Keratinocyte (primary cell): ENCODE measurements at regions not wholly inside any gene's neighbourhood (a gene's known extent, or its start where the extent isn't known, plus 50 kb on each side); places are given as distances from the start of the nearest gene placed in this dataset.

Experiments used
- DNase-seq: peaks from one replicate; pipeline ENCODE4 v3.0.0-alpha.2; 2011; ENCODE audit warnings: low read depth, missing footprints, low spot score
- FAIRE-seq: peaks from 2 replicates; lab custom pipeline; 2011; peaks lifted over from hg19 to GRCh38; lab: Jason Lieb, UNC
- H2AFZ ChIP-seq: 2 replicates; pipeline ENCODE4 v1.6.0; 2012; ENCODE audit warnings: low read length, control low read depth, inconsistent platforms; ENCODE audit not compliant: control insufficient read depth
- H3K27ac ChIP-seq: 2 replicates; pipeline ENCODE4 v1.5.1; 2011; ENCODE audit warnings: low read length; ENCODE audit not compliant: control insufficient read depth, insufficient read depth
- H3K27me3 ChIP-seq: 3 replicates; pipeline ENCODE4 v1.6.0; 2011; ENCODE audit warnings: low read length; ENCODE audit not compliant: control insufficient read depth, insufficient read depth; ENCODE audit errors: extremely low read depth
- H3K36me3 ChIP-seq, 2 experiments: 2 replicates in 1 of 2; 3 replicates in 1 of 2; pipeline ENCODE4 v1.5.1; 2011; ENCODE audit warnings: low read length in 2 of 2, mild to moderate bottlenecking in 1 of 2; ENCODE audit not compliant: control insufficient read depth in 2 of 2, insufficient read depth in 2 of 2; ENCODE audit errors: extremely low read depth in 1 of 2
- H3K4me1 ChIP-seq: 3 replicates; pipeline ENCODE4 v1.5.1; 2011; ENCODE audit warnings: low read length; ENCODE audit not compliant: control insufficient read depth, insufficient read depth; ENCODE audit errors: extremely low read depth
- H3K4me2 ChIP-seq: 3 replicates; pipeline ENCODE4 v1.6.0; 2011; ENCODE audit warnings: low read depth, low read length; ENCODE audit not compliant: control insufficient read depth, insufficient read depth; ENCODE audit errors: extremely low read depth
- H3K4me3 ChIP-seq, 3 experiments: fragments of 200-600 bp in 1 of 3; sonication (generic) in 1 of 3; 2 replicates in 2 of 3; 3 replicates in 1 of 3; pipeline ENCODE4 v1.5.1; 2011 to 2016; ENCODE audit warnings: low read length in 3 of 3, mild to moderate bottlenecking in 3 of 3, control low read depth in 2 of 3, inconsistent platforms in 1 of 3, low read depth in 1 of 3, mixed read lengths in 1 of 3, mixed run types in 1 of 3, moderate library complexity in 1 of 3; ENCODE audit not compliant: control insufficient read depth in 2 of 3, insufficient read depth in 2 of 3; ENCODE audit errors: extremely low read depth in 1 of 3
- H3K79me2 ChIP-seq: 2 replicates; pipeline ENCODE4 v1.6.0; 2012; ENCODE audit warnings: low read length; ENCODE audit not compliant: control insufficient read depth, insufficient read depth
- H3K9ac ChIP-seq: 3 replicates; pipeline ENCODE4 v1.6.0; 2011; ENCODE audit warnings: low read length; ENCODE audit not compliant: control insufficient read depth, insufficient read depth; ENCODE audit errors: extremely low read depth
- H3K9me1 ChIP-seq: 3 replicates; pipeline ENCODE4 v1.6.0; 2011; ENCODE audit warnings: low read length; ENCODE audit not compliant: control insufficient read depth, insufficient read depth; ENCODE audit errors: extremely low read depth
- H3K9me3 ChIP-seq: 2 replicates; pipeline ENCODE4 v1.5.1; 2012; ENCODE audit warnings: low read depth, low read length; ENCODE audit not compliant: control insufficient read depth
- H4K20me1 ChIP-seq: 3 replicates; pipeline ENCODE4 v1.6.0; 2011; ENCODE audit warnings: low read length; ENCODE audit not compliant: control insufficient read depth, insufficient read depth; ENCODE audit errors: extremely low read depth
- EZH2 ChIP-seq: IDR thresholded peaks from one replicate; pipeline ENCODE4 v1.6.1; 2012; ENCODE audit warnings: inconsistent platforms, mild to moderate bottlenecking, low read length, moderate library complexity
- dilution Hi-C: fragments of 300-500 bp; cut with MboI; formaldehyde crosslinking; loops from one replicate; pipeline ENCODE4 v1.7.0; 2020; ENCODE audit warnings: low sequenced_read_pairs; ENCODE audit not compliant: extremely low pct_ligation_motif_present
- TF ChIP-seq, protein P1 (sequence below), 3 experiments: IDR thresholded peaks in 1 of 3; conservative IDR thresholded peaks in 1 of 3; optimal IDR thresholded peaks in 1 of 3; 2 replicates in 2 of 3; 3 replicates in 1 of 3; pipeline versions ENCODE3 to v1.5.1; 2011; ENCODE audit warnings: low read length in 3 of 3, mild to moderate bottlenecking in 3 of 3, moderate library complexity in 2 of 3, control low read depth in 1 of 3, inconsistent platforms in 1 of 3; ENCODE audit not compliant: insufficient read depth in 2 of 3; ENCODE audit errors: extremely low read depth in 1 of 3

- Histone ChIP-seq H3K27me3 (no peaks in the 10 kb centered on the region), H3K36me3 (no peaks in the 10 kb centered on the region), H2AFZ (no peak overlapping the region), H3K9me3 (no peaks in the 10 kb centered on the region), H3K4me1 (no peaks in the 10 kb centered on the region), H3K79me2 (no peaks in the 10 kb centered on the region), H3K9me1 (no peaks in the 10 kb centered on the region), H4K20me1 (no peaks in the 10 kb centered on the region), H3K4me2 (no peak overlapping the region), H3K9ac (no peak overlapping the region), H3K27ac (no peak overlapping the region), H3K4me3 (no peak overlapping the region)
- FAIRE-seq (no peak), DNase-seq (no peak)
- no peak for TF ChIP-seq EZH2
- TF ChIP-seq, protein P1, sequence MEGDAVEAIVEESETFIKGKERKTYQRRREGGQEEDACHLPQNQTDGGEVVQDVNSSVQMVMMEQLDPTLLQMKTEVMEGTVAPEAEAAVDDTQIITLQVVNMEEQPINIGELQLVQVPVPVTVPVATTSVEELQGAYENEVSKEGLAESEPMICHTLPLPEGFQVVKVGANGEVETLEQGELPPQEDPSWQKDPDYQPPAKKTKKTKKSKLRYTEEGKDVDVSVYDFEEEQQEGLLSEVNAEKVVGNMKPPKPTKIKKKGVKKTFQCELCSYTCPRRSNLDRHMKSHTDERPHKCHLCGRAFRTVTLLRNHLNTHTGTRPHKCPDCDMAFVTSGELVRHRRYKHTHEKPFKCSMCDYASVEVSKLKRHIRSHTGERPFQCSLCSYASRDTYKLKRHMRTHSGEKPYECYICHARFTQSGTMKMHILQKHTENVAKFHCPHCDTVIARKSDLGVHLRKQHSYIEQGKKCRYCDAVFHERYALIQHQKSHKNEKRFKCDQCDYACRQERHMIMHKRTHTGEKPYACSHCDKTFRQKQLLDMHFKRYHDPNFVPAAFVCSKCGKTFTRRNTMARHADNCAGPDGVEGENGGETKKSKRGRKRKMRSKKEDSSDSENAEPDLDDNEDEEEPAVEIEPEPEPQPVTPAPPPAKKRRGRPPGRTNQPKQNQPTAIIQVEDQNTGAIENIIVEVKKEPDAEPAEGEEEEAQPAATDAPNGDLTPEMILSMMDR (optimal IDR thresholded peaks at IDR 0.05 in 1 of 3, IDR thresholded peaks at IDR 0.05 in 1 of 3, conservative IDR thresholded peaks at IDR 0.05 in 1 of 3; ENCODE audit: extremely low read depth in 1 of 3, insufficient read depth in 2 of 3, low read length in 3 of 3): no peak
- dilution Hi-C loops: no loop called here
These were observed 360.5 kb downstream of the BCKDHB start for GRCh38 chr6:80466981-80467380.

DNA sequence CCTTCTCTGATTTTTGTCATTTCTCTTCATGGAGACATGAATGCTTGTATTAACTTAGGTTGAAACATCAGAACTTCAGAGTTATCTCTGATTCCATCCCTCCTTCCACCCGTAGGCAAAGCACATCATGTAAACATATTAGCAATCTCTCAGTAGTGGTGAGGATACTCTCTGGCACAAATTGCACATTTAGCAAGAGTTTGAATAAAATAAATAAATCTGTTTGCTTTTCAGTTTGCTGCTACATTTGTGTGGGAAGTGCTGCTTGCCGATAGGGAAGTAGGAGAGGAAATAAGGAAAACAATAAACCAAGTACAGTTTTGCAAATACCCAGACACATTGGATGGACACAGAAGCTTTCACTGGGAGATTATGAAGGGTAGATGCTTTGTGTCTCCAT is 359.0 kb downstream of the BCKDHB start:
- Histone ChIP-seq H3K27ac (no peak overlapping the region), H4K20me1 (no peaks in the 10 kb centered on the region), H3K27me3 (no peaks in the 10 kb centered on the region), H3K4me1 (no peaks in the 10 kb centered on the region), H3K9me3 (no peaks in the 10 kb centered on the region), H3K4me2 (no peak overlapping the region), H3K79me2 (no peaks in the 10 kb centered on the region), H3K9ac (no peak overlapping the region), H2AFZ (no peak overlapping the region), H3K4me3 (no peak overlapping the region), H3K9me1 (no peaks in the 10 kb centered on the region), H3K36me3 (no peaks in the 10 kb centered on the region)
- no peak for DNase-seq
- FAIRE-seq: no peak
- no peak for TF ChIP-seq EZH2
- TF ChIP-seq, protein P1 (optimal IDR thresholded peaks at IDR 0.05 in 1 of 3, IDR thresholded peaks at IDR 0.05 in 1 of 3, conservative IDR thresholded peaks at IDR 0.05 in 1 of 3; ENCODE audit: extremely low read depth in 1 of 3, insufficient read depth in 2 of 3, low read length in 3 of 3): no peak
- dilution Hi-C loops: no loop called here
